Left ventricle myocardium inferior (tissue), 1 donor: ENCODE measurements at regions not wholly inside any gene's neighbourhood (a gene's known extent, or its start where the extent isn't known, plus 50 kb on each side); places are given as distances from the start of the nearest gene placed in this dataset.
A peak's percentile ranks its signal among the peaks of the same experiment; 100 is the strongest.

Source experiments
- DNase-seq: peaks from one replicate; pipeline ENCODE4 v3.0.0-alpha.2; 2020
- H3K27ac ChIP-seq: fragments of 200-600 bp; replicated peaks from 2 replicates; pipeline ENCODE4 v1.8.0; 2021
- H3K27me3 ChIP-seq: fragments of 200-600 bp; 2 replicates; pipeline ENCODE4 v1.8.0; 2021; ENCODE audit warnings: low read depth
- H3K36me3 ChIP-seq: fragments of 200-600 bp; 2 replicates; pipeline ENCODE4 v1.8.0; 2021
- H3K4me1 ChIP-seq: fragments of 200-600 bp; 2 replicates; pipeline ENCODE4 v1.8.0; 2021
- H3K4me3 ChIP-seq: fragments of 200-600 bp; 2 replicates; pipeline ENCODE4 v1.8.0; 2021; ENCODE audit warnings: mild to moderate bottlenecking, moderate library complexity
- H3K9me3 ChIP-seq: fragments of 200-600 bp; replicated peaks from 2 replicates; pipeline ENCODE4 v1.8.0; 2021
- intact Hi-C: fragments of 100-400 bp; cut with micrococcal nuclease; formaldehyde crosslinking; loops from one replicate; pipeline ENCODE4 v1.11.0; 2022
- TF ChIP-seq, protein P1 (sequence below): fragments of 200-600 bp; IDR thresholded peaks from 2 replicates; pipeline ENCODE4 v1.8.0; 2021; ENCODE audit warnings: antibody characterized with exemption, mild to moderate bottlenecking, borderline replicate concordance
- donor health status: DM: no; HTN: yes; CAD: no; lungs with severe emphysema.

DNA sequence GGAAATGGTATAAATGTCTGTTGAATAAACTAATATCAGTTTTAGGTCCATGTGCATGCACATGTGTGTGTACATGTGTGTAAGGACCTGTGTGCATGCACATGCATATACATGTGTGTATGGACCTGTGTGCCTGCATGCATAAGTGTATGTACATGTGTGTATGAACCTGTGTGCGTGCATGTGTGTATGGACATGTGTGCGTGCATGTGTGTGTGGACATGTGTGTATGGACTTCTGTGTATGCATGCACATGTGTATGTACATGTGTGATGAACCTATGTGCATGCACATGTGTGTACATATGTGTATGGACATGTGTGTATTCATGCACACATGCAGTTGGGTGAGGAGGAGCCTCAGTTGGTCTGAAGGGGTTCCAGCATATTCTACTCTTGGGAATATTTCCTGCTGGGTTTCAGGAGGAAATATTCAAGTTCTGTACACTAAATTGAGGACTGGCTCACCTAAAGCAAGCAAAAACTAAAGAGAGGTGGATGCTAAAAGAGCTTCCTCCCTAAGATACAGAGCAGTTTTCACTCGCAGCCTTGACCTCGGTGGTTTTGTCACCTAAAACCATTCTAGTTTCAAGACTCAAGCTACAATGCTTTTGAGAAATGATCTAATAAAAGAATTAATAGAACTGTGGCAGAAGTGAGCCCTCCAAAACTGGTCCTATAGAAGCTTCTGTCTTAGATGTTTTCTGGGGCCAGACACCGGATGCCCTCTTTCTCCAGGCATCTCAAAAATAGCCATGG, 742.8 kb downstream of the MAFB start:
- intact Hi-C loops: no loop called here
- TF ChIP-seq, protein P1, sequence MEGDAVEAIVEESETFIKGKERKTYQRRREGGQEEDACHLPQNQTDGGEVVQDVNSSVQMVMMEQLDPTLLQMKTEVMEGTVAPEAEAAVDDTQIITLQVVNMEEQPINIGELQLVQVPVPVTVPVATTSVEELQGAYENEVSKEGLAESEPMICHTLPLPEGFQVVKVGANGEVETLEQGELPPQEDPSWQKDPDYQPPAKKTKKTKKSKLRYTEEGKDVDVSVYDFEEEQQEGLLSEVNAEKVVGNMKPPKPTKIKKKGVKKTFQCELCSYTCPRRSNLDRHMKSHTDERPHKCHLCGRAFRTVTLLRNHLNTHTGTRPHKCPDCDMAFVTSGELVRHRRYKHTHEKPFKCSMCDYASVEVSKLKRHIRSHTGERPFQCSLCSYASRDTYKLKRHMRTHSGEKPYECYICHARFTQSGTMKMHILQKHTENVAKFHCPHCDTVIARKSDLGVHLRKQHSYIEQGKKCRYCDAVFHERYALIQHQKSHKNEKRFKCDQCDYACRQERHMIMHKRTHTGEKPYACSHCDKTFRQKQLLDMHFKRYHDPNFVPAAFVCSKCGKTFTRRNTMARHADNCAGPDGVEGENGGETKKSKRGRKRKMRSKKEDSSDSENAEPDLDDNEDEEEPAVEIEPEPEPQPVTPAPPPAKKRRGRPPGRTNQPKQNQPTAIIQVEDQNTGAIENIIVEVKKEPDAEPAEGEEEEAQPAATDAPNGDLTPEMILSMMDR: no peak
- H3K27ac ChIP-seq: no peak overlapping the region

DNA sequence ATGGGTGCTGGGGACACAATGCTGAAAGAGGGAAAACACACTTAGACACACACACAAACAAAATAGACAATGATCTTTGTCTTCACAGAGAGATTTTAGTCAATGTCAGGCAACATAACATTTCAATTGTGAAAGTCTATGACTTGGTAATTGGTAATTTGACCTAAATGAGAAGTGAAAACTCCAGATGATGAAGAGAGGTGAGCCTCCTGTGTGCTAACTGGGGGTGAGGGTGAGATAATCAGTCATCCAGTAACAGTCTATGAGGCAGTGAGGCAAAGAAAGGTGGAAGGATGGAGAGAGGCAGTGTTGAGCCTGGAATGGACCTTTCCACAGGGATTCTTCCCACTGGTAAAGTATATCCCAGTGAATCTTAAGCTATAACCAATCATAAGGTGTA, 744.2 kb downstream of the MAFB start:
- Histone ChIP-seq H3K9me3 (no peaks in the 10 kb centered on the region), H3K27ac (no peak overlapping the region), H3K36me3 (no peaks in the 10 kb centered on the region), H3K4me1 (peaks cover 9% of the 10 kb centered on the region), H3K27me3 (no peaks in the 10 kb centered on the region), H3K4me3 (no peak overlapping the region)
- TF ChIP-seq, protein P1: no peak
- DNase-seq: no peak
- intact Hi-C loops: no loop called here

More for the DNA sequence above, 742.8 kb downstream of the MAFB start:
- DNase-seq: no peak
- no peaks in the 10 kb centered on the region for H3K9me3 ChIP-seq
- H3K4me3 ChIP-seq: no peak overlapping the region
- no peaks in the 10 kb centered on the region for H3K27me3 ChIP-seq
- H3K4me1 ChIP-seq: peaks cover 6% of the 10 kb centered on the region
- no peaks in the 10 kb centered on the region for H3K36me3 ChIP-seq

DNA sequence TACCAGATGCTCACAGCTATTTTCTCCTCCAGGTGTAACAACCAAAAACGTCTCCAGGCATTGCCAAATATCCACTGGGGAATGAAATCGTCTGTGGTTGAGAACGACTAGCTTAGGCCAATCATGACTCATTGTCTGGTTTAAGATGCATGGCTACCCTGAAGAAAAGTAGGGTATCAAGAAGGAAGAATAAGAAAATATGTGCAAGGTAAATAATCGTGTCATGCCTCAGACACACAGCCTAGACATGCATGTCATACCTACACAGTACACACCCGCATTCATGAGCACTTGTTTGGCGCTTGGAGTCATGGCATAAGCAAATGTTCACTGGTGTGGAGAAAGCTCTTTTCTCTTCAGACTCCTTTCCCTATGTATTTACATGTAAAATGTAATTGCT, 745.7 kb downstream of the MAFB start:
- Histone ChIP-seq H3K36me3 (no peaks in the 10 kb centered on the region), H3K4me1 (peaks cover 9% of the 10 kb centered on the region), H3K27ac (no peak overlapping the region), H3K4me3 (no peak overlapping the region), H3K27me3 (no peaks in the 10 kb centered on the region), H3K9me3 (no peaks in the 10 kb centered on the region)
- intact Hi-C loops: no loop called here
- TF ChIP-seq, protein P1: no peak
- no peak for DNase-seq

DNA sequence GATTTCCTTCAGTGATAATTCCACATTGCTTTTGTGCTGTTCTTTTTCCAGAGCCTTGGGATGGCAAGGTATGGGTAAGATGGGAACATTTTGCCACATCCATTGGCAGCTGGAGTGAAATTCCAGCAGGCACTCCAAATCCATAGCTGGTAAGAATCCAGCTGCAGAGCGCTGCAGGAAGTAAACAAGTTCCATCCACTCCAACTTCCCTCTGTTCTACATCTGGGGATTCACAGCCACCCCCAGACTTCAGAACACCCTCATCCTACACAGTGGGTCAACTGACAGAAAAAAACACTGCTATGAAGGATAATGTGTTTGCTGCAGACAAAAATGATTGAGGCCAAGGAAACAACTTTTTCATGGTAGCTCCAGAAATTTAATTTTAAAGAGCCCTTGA, 747.8 kb downstream of the MAFB start:
- no peaks in the 10 kb centered on the region for H3K27me3 ChIP-seq
- H3K4me1 ChIP-seq: peaks cover 9% of the 10 kb centered on the region
- H3K9me3 ChIP-seq: no peaks in the 10 kb centered on the region
- no peak for DNase-seq
- H3K36me3 ChIP-seq: no peaks in the 10 kb centered on the region
- H3K27ac ChIP-seq: peak overlapping the region; percentile 27
- TF ChIP-seq, protein P1: no peak
- no peak overlapping the region for H3K4me3 ChIP-seq
- intact Hi-C loops: no loop called here

DNA sequence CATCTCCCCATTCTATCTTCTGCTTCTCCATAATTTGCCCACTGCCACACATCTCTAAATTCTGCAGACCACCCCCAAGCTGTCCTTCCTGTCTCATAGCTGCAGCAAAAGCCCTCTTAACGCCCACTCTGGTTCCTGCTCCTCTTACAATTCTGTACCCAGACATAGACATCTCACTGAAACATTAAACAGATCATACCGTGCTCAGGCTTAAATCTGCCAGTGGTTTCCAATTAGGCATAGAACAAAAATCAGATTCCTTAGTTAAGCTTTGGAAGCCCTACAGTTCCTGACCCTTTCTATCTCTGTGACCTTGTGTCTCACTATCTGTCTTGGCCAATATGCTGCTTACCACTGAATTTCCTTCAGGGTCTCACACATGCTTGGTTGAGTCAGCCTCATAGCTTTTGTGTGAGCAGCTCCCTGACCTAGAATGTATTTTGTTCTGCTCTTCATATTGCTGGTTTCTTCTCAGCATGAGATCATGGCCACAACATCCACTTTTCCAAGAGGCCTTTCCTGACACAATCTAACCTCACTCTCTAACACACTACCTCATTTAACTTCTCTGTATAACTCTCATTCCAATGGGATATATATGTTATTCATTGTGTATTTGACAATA, 749.7 kb downstream of the MAFB start:
- Histone ChIP-seq H3K4me3 (no peak overlapping the region), H3K27ac (no peak overlapping the region), H3K27me3 (no peaks in the 10 kb centered on the region), H3K9me3 (no peaks in the 10 kb centered on the region), H3K4me1 (peaks cover 9% of the 10 kb centered on the region), H3K36me3 (no peaks in the 10 kb centered on the region)
- DNase-seq: no peak
- intact Hi-C loops: no loop called here
- TF ChIP-seq, protein P1: no peak
